GM12873 (cell line): ENCODE measurements at regions not wholly inside any gene's neighbourhood (a gene's known extent, or its start where the extent isn't known, plus 50 kb on each side); places are given as distances from the start of the nearest gene placed in this dataset.

Experiments
- CTCF ChIP-seq: IDR thresholded peaks from 2 replicates; pipeline ENCODE4 v1.5.1; 2012; ENCODE audit warnings: low read depth, mild to moderate bottlenecking, moderate library complexity, low read length, control low read depth; ENCODE audit not compliant: insufficient read depth; ENCODE audit errors: missing control alignments

GRCh38 chr4:182111586-182111985 is 131.6 kb upstream of the TENM3 start:
- TF ChIP-seq CTCF, result no peak

- TF ChIP-seq CTCF, result no peak
Measured at GRCh38 chr4:182113779-182114178, 129.4 kb upstream of the TENM3 start.

GRCh38 chr4:182124359-182124758 is 118.8 kb upstream of the TENM3 start:
- TF ChIP-seq CTCF, result no peak

GRCh38 chr4:182126096-182126495 is 117.1 kb upstream of the TENM3 start:
- TF ChIP-seq CTCF, result no peak

GRCh38 chr4:182126603-182127002 is 116.6 kb upstream of the TENM3 start:
- no peak for TF ChIP-seq CTCF

- TF ChIP-seq CTCF, result no peak
Measured at GRCh38 chr4:182133033-182133432, 110.2 kb upstream of the TENM3 start.

GRCh38 chr4:182134261-182134660 is 108.9 kb upstream of the TENM3 start:
- TF ChIP-seq CTCF, result no peak
